ENCODE measurements at regions not wholly inside any gene's neighbourhood (a gene's known extent, or its start where the extent isn't known, plus 50 kb on each side); places are given as distances from the start of the nearest gene placed in this dataset.
"Not testable (repeated sequence)": the region's sequence is repeated elsewhere in the genome, so short reads cannot be mapped to it uniquely, and the experiment has no call there.

- no peak for DNase-seq
Measured at GRCh38 chr3:137463131-137463530, 301.0 kb upstream of the SOX14 start.

- DNase-seq, result no peak
Measured at GRCh38 chr3:137464341-137464740, 299.8 kb upstream of the SOX14 start.

- DNase-seq, result no peak
Measured at GRCh38 chr3:137468446-137468845, 295.7 kb upstream of the SOX14 start.

- no peak for DNase-seq
Measured at GRCh38 chr3:137469263-137469662, 294.9 kb upstream of the SOX14 start.

- DNase-seq, result no peak
Measured at GRCh38 chr3:137471130-137471529, 293.0 kb upstream of the SOX14 start.

GRCh38 chr3:137471558-137472204 is 292.4 kb upstream of the SOX14 start:
- DNase-seq, result no peak

- DNase-seq, result no peak
Measured at GRCh38 chr3:137477614-137478013, 286.5 kb upstream of the SOX14 start.

DNA sequence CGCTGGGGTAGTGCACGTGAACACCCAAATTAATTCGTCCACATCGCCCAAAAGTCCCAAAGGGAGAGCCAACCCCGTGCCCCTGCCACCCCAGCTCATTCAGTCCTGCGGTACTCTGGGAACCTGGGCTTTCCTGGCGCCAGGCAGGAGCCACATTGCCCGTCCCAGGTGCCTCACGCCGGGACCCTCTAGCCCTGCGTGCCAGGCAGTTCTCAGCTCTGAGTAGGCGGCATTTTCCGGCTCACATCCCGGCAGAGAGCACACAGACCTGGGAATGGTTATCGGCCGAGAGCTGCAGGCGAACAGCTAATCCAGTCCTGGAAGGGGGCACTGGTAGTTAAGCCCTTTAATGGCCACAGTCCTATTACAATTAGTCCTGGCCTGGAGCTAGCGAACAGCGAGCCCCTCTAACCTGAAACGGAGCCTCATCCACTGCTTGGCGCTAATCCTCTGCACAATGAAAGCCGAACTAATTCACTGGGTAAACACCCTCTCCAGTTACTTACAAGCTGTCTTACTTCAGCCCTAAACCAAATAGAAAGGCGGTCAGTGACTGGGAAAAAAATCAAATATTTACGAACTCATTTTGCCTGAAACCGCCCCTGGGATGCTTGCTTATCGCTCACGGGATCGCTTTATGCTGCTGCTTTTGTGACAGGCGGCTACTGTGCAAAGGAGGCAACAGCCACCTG is 254.6 kb upstream of the SOX14 start:
- DNase-seq, result no peak

DNA sequence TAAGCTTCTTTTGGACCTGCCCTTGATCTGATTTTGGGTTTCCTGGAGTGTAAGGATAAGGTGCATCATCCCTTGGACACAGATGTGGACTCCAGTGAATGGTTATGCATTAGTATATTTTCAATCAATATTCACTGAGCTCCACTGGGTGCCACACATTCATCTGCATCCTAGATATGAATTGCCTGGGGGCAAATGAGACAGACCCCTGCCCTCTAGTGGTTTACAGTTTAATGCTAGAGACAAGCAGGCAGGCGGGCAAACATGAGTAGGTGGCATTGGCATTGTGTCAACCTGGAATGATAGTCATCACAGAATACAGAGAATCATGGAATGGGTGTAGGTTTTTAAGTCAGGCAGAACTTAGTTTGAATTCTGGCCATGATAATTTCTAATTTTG is 252.5 kb upstream of the SOX14 start:
- no peak for DNase-seq

DNA sequence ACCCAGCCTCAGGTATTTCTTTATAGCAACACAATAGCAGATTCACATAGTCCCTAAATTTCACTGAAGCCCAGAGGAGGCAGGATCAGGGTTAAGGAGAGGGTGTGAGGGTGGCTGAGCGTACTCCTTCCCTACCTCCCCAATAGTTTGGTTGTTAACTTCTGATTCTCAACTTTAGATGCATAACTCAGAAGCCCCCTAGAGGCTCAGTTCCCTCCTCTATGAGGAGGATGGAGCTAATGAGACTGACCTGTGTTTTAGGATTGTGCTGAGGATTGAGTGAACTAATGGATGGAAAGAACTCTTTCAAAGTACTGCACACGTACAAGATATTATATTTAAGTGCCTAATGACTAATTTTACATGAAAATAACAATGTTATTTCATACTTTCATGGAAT is 249.3 kb upstream of the SOX14 start:
- no peak for DNase-seq

GRCh38 chr3:137519602-137520001 is 244.5 kb upstream of the SOX14 start:
- no peak for DNase-seq

DNA sequence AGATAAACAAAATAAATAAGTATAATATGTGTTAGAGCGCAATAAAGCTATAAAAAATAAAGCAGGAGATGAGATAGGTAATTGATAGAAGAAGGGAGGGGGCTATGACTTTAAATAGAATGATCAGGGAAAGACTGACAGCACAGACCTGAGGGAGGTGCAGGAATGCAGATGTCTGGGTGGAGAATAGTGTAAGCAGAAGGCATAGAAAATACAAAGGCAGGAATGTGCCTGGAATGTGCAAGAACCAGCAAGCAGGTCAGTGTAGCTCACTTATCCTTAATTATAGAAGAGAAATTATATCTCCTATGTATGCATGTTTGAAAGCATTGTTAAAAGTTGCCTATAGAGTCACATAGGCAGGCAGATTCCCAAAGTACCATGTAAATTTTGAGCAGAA is 239.4 kb upstream of the SOX14 start:
- DNase-seq, result no peak

DNA sequence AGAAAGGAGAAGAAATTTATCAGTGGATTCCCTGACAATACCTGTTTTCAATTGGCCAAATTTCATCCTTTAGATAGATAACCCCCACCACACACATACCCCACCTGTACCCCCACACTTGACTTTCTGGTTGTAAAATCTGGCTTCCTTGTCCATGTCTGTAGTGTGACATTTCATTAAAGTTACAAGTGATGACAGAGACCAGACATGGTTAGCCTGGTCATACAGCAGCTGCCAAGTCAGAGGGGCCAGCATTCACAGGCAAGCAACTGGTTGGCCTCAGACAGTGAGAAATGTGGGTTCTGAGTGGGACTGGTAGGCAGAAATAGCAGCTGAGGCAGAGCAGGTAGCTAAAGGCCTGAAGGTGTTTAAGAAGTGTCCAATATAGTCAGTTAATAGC is 238.6 kb upstream of the SOX14 start:
- DNase-seq, result no peak

GRCh38 chr3:137542049-137542448 is 222.1 kb upstream of the SOX14 start:
- no peak for DNase-seq

GRCh38 chr3:137554242-137554641 is 209.9 kb upstream of the SOX14 start:
- DNase-seq, result no peak

DNA sequence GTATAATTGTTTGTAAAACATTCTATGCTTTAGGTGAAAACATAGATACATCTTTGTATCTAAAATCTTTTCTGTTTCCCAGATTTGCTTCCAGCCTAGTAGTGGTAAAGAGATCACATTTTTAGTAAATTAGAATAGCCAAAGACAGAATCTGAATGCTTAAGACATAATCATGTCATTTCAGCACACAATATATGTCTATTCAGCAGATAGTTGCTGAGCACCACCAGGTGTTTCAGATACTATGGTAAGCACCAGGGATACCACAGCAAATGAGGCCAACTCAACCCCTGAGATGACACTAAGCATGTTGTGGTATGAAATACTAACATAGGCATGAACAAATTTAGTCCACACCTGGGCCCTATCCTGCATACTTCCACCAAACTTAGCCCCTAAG is 195.2 kb upstream of the SOX14 start:
- DNase-seq, result no peak

- no peak for DNase-seq
Measured at GRCh38 chr3:137572931-137573330, 191.2 kb upstream of the SOX14 start.

- DNase-seq, result no peak
Measured at GRCh38 chr3:137582484-137582883, 181.6 kb upstream of the SOX14 start.

DNA sequence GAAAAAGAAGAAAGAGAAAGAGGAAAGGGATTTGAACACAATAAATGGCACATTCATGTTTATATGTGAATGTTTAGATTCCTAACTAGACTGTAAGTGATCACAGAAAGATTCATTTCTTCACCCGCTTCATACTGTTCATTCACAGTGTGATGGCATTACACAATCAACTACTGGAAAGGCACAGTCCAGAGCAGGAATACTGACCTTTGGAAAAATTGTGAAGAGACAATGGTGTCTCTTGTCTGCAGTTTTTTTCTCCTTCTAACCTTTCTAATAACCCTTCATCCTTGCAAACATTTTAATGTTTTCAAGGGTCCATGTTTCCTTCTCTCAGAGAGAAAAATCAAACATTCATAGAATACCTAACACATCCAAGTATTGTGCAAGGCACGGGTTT is 180.9 kb upstream of the SOX14 start:
- no peak for DNase-seq

DNA sequence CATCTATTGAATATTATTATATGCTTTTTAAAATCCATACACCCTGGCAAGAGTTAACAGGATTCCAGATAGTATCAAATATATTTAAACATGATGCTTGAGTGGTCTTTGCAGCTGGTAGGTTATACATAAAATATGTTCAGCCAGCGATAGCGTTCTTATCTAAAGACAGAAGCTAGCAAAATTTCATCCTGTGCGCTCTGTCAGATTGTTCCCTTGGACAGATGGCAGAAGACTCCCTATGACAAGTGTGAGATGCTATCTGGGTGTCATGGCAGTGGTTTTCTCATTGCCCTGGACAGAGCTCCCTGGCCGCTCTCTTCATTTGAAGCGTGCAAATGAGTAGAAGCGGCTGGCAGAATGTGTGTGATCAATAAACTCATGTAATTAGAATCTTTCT is 175.2 kb upstream of the SOX14 start:
- no peak for DNase-seq

- not testable (repeated sequence) for DNase-seq
Measured at GRCh38 chr3:137595415-137595814, 168.7 kb upstream of the SOX14 start.

- no peak for DNase-seq
Measured at GRCh38 chr3:137610723-137611122, 153.4 kb upstream of the SOX14 start.

- DNase-seq, result no peak
Measured at GRCh38 chr3:137612291-137612690, 151.8 kb upstream of the SOX14 start.

DNA sequence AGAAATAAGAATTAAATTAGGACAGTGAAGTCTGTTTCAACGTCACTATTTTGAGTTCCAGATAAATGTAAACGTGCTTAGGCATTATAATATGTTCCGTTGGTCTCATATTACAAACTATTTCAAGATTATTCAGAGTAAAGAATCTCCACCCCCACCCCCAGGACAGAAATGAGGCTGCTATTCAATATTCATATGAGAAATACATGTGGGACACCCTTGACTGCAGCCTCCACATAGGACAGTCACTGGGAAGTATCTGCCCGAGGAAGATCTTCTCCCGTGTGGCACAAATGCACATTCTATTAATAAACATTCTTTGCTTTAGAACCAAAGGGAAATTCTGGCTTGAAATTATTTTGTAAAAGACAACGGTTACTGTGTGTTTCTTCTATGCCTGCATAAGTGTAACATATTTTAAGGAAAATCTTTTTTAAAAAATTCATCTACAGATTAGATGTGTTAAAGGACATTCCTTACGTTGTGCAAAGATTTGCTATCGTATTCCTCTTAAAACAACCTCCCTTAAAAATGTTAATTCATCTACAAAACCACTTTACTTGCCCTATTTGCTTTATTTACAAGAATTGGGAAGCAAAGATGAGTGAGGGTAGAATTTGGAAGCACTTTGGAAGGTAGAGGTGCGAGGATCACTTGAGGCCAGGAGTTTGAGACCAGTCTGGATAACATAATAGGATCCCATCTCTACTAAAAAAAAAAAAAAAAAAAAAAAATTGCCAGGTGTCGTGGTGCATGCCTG is 148.3 kb upstream of the SOX14 start:
- DNase-seq, result no peak
